ENCODE measurements at regions not wholly inside any gene's neighbourhood (a gene's known extent, or its start where the extent isn't known, plus 50 kb on each side); places are given as distances from the start of the nearest gene placed in this dataset.

DNA sequence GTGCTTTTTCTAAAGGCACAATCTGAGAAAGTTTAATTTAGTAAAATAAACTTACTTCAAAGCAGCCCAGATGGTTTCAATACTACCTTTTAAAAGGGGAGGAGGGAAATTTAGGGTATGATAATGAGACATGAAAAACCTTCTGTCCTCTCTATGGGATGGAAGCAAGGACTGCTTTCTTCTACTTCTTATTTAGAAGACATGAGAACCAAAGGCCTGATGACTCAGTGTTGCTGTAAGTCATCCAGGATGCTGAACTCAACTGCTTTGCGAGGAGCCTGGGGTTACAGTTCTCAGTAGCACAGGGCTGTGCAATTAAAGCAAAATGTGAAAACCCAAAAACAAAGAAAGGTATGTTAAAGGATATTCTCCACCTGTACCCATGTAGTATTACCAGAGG lies 140.8 kb upstream of the EDNRA start:
- no peak for TF ChIP-seq POLR2A (IDR thresholded peaks at IDR 0.05)
- TF ChIP-seq CTCF (IDR thresholded peaks at IDR 0.05) = no peak
- no peak overlapping the region for H3K4me3 ChIP-seq
- peaks cover 0 to 11% (median 5%) of the 10 kb centered on the region in 3 donors for H3K4me1 ChIP-seq
- H3K27ac ChIP-seq = no peak overlapping the region
- WGBS, 2 donors = 0 to 35% methylated on average over 1 of the region's 1 CpG
- DNase-seq = no peak
- no peaks in the 10 kb centered on the region for H3K27me3 ChIP-seq
- H3K36me3 ChIP-seq = no peaks in the 10 kb centered on the region
- no peaks in the 10 kb centered on the region for H3K9me3 ChIP-seq
- intact Hi-C loops (cut with DNase I) = no loop called here

- intact Hi-C loops (cut with DNase I) = no loop called here
- Histone ChIP-seq H3K4me3 (no peak overlapping the region), H3K27ac (no peak overlapping the region), H3K9me3 (no peaks in the 10 kb centered on the region), H3K27me3 (no peaks in the 10 kb centered on the region), H3K36me3 (no peaks in the 10 kb centered on the region), H3K4me1 (peaks cover 0 to 11% (median 5%) of the 10 kb centered on the region in 3 donors)
- 48 to 59% methylated on average over 3 of the region's 3 CpGs for WGBS, 2 donors
- DNase-seq = no peak
- no peak for TF ChIP-seq CTCF (IDR thresholded peaks at IDR 0.05)
- TF ChIP-seq POLR2A (IDR thresholded peaks at IDR 0.05) = no peak
These were observed 140.2 kb upstream of the EDNRA start for GRCh38 chr4:147340591-147341120.

DNA sequence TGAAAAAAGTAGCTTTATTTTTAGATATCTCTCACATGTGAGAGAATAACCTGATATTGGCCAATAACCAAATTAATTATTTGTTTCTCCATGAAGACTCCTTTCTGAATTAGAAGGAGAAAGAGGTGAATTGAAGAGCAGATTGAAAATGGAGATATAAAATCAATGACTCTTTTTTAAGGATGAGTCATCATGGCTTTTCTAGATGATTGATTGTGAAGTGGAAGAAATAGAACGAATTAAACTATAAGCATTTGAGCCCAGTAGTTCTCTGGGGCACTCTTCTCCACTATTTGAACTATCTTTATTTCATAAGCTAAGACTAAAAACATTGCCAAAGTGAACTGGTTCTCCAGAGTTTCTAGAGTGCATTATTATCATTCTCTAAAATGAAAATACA lies 137.2 kb upstream of the EDNRA start:
- Histone ChIP-seq H3K27ac (no peak overlapping the region), H3K27me3 (no peaks in the 10 kb centered on the region), H3K4me3 (no peak overlapping the region), H3K4me1 (peaks cover 0 to 11% (median 5%) of the 10 kb centered on the region in 3 donors), H3K9me3 (no peaks in the 10 kb centered on the region), H3K36me3 (no peaks in the 10 kb centered on the region)
- WGBS, 2 donors = 19 to 32% methylated on average over 1 of the region's 1 CpG
- intact Hi-C loops (cut with DNase I) = no loop called here
- TF ChIP-seq POLR2A (IDR thresholded peaks at IDR 0.05) (no peak), CTCF (IDR thresholded peaks at IDR 0.05) (no peak)
- no peak for DNase-seq

GRCh38 chr4:147345662-147346061 lies 135.2 kb upstream of the EDNRA start:
- TF ChIP-seq POLR2A (IDR thresholded peaks at IDR 0.05) (no peak), CTCF (IDR thresholded peaks at IDR 0.05) (no peak)
- intact Hi-C loops (cut with DNase I) = no loop called here
- Histone ChIP-seq H3K4me3 (no peak overlapping the region), H3K4me1 (peaks cover 0 to under 1% (median 0%) of the 10 kb centered on the region in 3 donors), H3K27me3 (no peaks in the 10 kb centered on the region), H3K9me3 (no peaks in the 10 kb centered on the region), H3K27ac (no peak overlapping the region), H3K36me3 (no peaks in the 10 kb centered on the region)
- WGBS, 2 donors = 29 to 44% methylated on average over 1 of the region's 1 CpG
- DNase-seq = no peak

GRCh38 chr4:147347217-147347616 lies 133.7 kb upstream of the EDNRA start:
- 80 to 82% methylated on average over 8 of the region's 8 CpGs for WGBS, 2 donors
- Histone ChIP-seq H3K27me3 (no peaks in the 10 kb centered on the region), H3K36me3 (no peaks in the 10 kb centered on the region), H3K4me1 (no peaks in the 10 kb centered on the region), H3K4me3 (no peak overlapping the region), H3K9me3 (no peaks in the 10 kb centered on the region), H3K27ac (no peak overlapping the region)
- intact Hi-C loops (cut with DNase I) = no loop called here
- no peak for DNase-seq
- TF ChIP-seq POLR2A (IDR thresholded peaks at IDR 0.05) (no peak), CTCF (IDR thresholded peaks at IDR 0.05) (no peak)
